Prostate gland (tissue), 2 donors: ENCODE measurements at regions not wholly inside any gene's neighbourhood (a gene's known extent, or its start where the extent isn't known, plus 50 kb on each side); places are given as distances from the start of the nearest gene placed in this dataset.

Experiments
- DNase-seq: peaks from one replicate; pipeline ENCODE4 v3.0.0-alpha.2; 2019; ENCODE audit warnings: low spot score
- H3K27ac ChIP-seq, 2 donors: fragments of 200-600 bp; sonication (generic); 2 replicates each; pipeline ENCODE4 v1.5.1; 2017 to 2019
- H3K27me3 ChIP-seq: fragments of 200-600 bp; sonication (generic); replicated peaks from 2 replicates; pipeline ENCODE4 v1.5.1; 2019; ENCODE audit not compliant: insufficient read depth
- H3K36me3 ChIP-seq, 2 donors: fragments of 200-600 bp; sonication (generic); 1 replicate in 1 of 2; 2 replicates in 1 of 2; pipeline versions ENCODE4 v1.5.1 to v1.8.1; 2017 to 2019
- H3K4me1 ChIP-seq: fragments of 200-600 bp; sonication (generic); replicated peaks from 2 replicates; pipeline ENCODE4 v1.5.1; 2019
- H3K4me3 ChIP-seq, 2 donors: fragments of 200-600 bp; sonication (generic); 2 replicates each; pipeline ENCODE4 v1.5.1; 2017 to 2019
- H3K9me3 ChIP-seq: fragments of 200-600 bp; sonication (generic); 2 replicates; pipeline ENCODE4 v1.5.1; 2017
- CTCF ChIP-seq, 4 experiments: fragments of 200-600 bp in 2 of 4; fragments of 450-650 bp in 2 of 4; sonication (generic) in 2 of 4; IDR thresholded peaks; 1 replicate in 3 of 4; 2 replicates in 1 of 4; pipeline ENCODE4 v1.5.1; 2016 to 2019; ENCODE audit warnings: antibody characterized with exemption in 4 of 4, mild to moderate bottlenecking in 2 of 4, moderate library complexity in 2 of 4
- POLR2A ChIP-seq: fragments of 450-650 bp; IDR thresholded peaks from one replicate; pipeline ENCODE4 v1.6.1; 2016; ENCODE audit warnings: antibody characterized with exemption, mild to moderate bottlenecking
- POLR2AphosphoS5 ChIP-seq: sonication (generic); formaldehyde crosslinking; IDR thresholded peaks from one replicate; pipeline ENCODE4 v1.6.1; 2017; ENCODE audit warnings: antibody characterized with exemption
- WGBS: methylation state at CpG from one replicate; pipeline ENCODE4 v1.1.5; 2018; 5-methylcytosine and 5-hydroxymethylcytosine counted together
- intact Hi-C: fragments of 100-400 bp; cut with DNase I; formaldehyde crosslinking; loops from one replicate; pipeline ENCODE4 v1.14.2; 2022

GRCh38 chr3:147493666-147494065 lies 84.5 kb downstream of the ZIC1 start:
- Histone ChIP-seq H3K9me3 (no peaks in the 10 kb centered on the region), H3K36me3 (no peaks in the 10 kb centered on the region), H3K4me3 (no peak overlapping the region), H3K4me1 (no peaks in the 10 kb centered on the region), H3K27me3 (no peaks in the 10 kb centered on the region), H3K27ac (no peak overlapping the region)
- WGBS = 48% methylated on average over 2 of the region's 2 CpGs
- DNase-seq = no peak
- intact Hi-C loops = no loop called here
- TF ChIP-seq POLR2A = no peak
- no peak for TF ChIP-seq CTCF (IDR thresholded peaks at IDR 0.05)
- TF ChIP-seq POLR2AphosphoS5 = no peak

- Histone ChIP-seq H3K36me3 (no peaks in the 10 kb centered on the region), H3K27me3 (no peaks in the 10 kb centered on the region), H3K9me3 (no peaks in the 10 kb centered on the region), H3K4me1 (no peaks in the 10 kb centered on the region), H3K27ac (no peak overlapping the region), H3K4me3 (no peak overlapping the region)
- intact Hi-C loops = no loop called here
- no peak for DNase-seq
- WGBS = 57% methylated on average over 5 of the region's 5 CpGs
- TF ChIP-seq CTCF (IDR thresholded peaks at IDR 0.05) (no peak), POLR2A (no peak), POLR2AphosphoS5 (no peak)
Measured at GRCh38 chr3:147497286-147497685, 88.1 kb downstream of the ZIC1 start.

GRCh38 chr3:147507638-147508286 lies 98.6 kb downstream of the ZIC1 start:
- Histone ChIP-seq H3K27me3 (no peaks in the 10 kb centered on the region), H3K4me1 (no peaks in the 10 kb centered on the region), H3K9me3 (no peaks in the 10 kb centered on the region), H3K27ac (no peak overlapping the region), H3K36me3 (no peaks in the 10 kb centered on the region), H3K4me3 (no peak overlapping the region)
- WGBS = 81% methylated on average over 3 of the region's 3 CpGs
- intact Hi-C loops = no loop called here
- no peak for TF ChIP-seq CTCF (IDR thresholded peaks at IDR 0.05)
- DNase-seq = no peak

GRCh38 chr3:147509448-147509847 lies 100.3 kb downstream of the ZIC1 start:
- no peak for TF ChIP-seq CTCF (IDR thresholded peaks at IDR 0.05)
- TF ChIP-seq POLR2AphosphoS5 = no peak
- TF ChIP-seq POLR2A = no peak
- 76% methylated on average over 3 of the region's 3 CpGs for WGBS
- no peak for DNase-seq
- no peaks in the 10 kb centered on the region for H3K9me3 ChIP-seq
- no peak overlapping the region for H3K4me3 ChIP-seq
- H3K4me1 ChIP-seq = no peaks in the 10 kb centered on the region
- H3K36me3 ChIP-seq = no peaks in the 10 kb centered on the region
- intact Hi-C loops = no loop called here
- no peaks in the 10 kb centered on the region for H3K27me3 ChIP-seq
- no peak overlapping the region for H3K27ac ChIP-seq

- Histone ChIP-seq H3K36me3 (no peaks in the 10 kb centered on the region), H3K4me1 (no peaks in the 10 kb centered on the region), H3K9me3 (no peaks in the 10 kb centered on the region), H3K4me3 (no peak overlapping the region), H3K27me3 (no peaks in the 10 kb centered on the region), H3K27ac (no peak overlapping the region)
- no peak for DNase-seq
- TF ChIP-seq POLR2AphosphoS5 (no peak), CTCF (IDR thresholded peaks at IDR 0.05) (no peak), POLR2A (no peak)
- WGBS = 82% methylated on average over 5 of the region's 5 CpGs
- intact Hi-C loops = no loop called here
Measured at GRCh38 chr3:147513785-147514184, 104.6 kb downstream of the ZIC1 start.
